ENCODE measurements at regions not wholly inside any gene's neighbourhood (a gene's known extent, or its start where the extent isn't known, plus 50 kb on each side); places are given as distances from the start of the nearest gene placed in this dataset.

DNA sequence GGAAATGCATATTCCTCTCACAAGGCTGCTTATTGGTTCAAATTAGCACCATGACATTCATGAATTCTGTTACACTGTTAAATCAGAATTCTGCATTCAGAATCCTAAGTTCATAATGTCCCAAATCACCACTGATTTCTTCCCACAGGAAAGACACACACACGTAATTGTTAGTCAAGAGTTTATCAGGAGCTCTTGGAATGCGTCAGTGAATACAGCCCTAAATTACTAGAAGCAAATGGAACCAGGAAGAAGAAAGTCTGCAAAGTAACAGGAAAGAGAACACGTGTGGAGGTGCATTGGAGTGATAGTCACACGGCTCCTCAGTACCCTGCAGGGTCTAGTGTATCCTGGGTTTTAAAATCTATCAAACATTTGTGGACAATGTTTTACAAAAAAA is 110.2 kb downstream of the ANXA2R start (continued):
- TF ChIP-seq RB1 (IDR thresholded peaks at IDR 0.05; ENCODE audit: low read depth): no peak

- POLR2A ChIA-PET: interaction anchor here (0.6 kb wide), 1 partner anchor 180 kb away, joined by 3 read pairs; no protein-coding TSS in a partner anchor
- no peak overlapping the region for H3K9ac ChIP-seq (ENCODE audit: insufficient read depth in 1 of 2, low read depth in 2 of 2, low read length in 2 of 2)
- 46% methylated on average over 8 of the region's 8 CpGs for WGBS (ENCODE audit: insufficient coverage, low coverage, missing lambda C conversion rate)
Measured at GRCh38 chr5:42927730-42928129, 112.4 kb downstream of the ANXA2R start.

GRCh38 chr5:42924686-42925085 is 113.0 kb upstream of the SELENOP start:
- no peaks in the 10 kb centered on the region for H4K20me1 ChIP-seq (replicated peaks; ENCODE audit: control insufficient read depth, insufficient read depth, low read length)
- H3K36me3 ChIP-seq (ENCODE audit: control insufficient read depth, insufficient read depth, low read length): no peaks in the 10 kb centered on the region
- H3K9ac ChIP-seq (ENCODE audit: insufficient read depth in 1 of 2, low read depth in 2 of 2, low read length in 2 of 2): no peak overlapping the region
- no peaks in the 10 kb centered on the region for H3K9me3 ChIP-seq (replicated peaks; ENCODE audit: control insufficient read depth, insufficient read depth, low read depth, low read length)
- no peak overlapping the region for H3K4me3 ChIP-seq
- no peak overlapping the region for H3K4me2 ChIP-seq (ENCODE audit: insufficient read depth, low read length)
- no peak for FAIRE-seq
- intact Hi-C loops (cut with micrococcal nuclease): no loop called here
- no peak for DNase-seq (ENCODE audit: extremely low read depth in 1 of 4, low spot score in 3 of 4)
- BruUV-seq (replicated peaks): no TSS peak
- H3K4me1 ChIP-seq (replicated peaks in 1 of 2; ENCODE audit: control insufficient read depth in 2 of 2, insufficient read depth in 2 of 2, low read length in 2 of 2): peaks cover 0 to 9% of the 10 kb centered on the region in 2 experiments; a peak in 1 of 5 replicates
- in situ Hi-C loops (cut with MboI): no loop called here
- ChIA-PET POLR2A (no interaction called here), CTCF (ENCODE audit: low intra/inter-chr PET ratio) (no interaction called here)
- no peak overlapping the region for H3K27ac ChIP-seq (ENCODE audit: extremely low read depth, low read depth, low read length)
- no peak for ATAC-seq
- H3K27me3 ChIP-seq (ENCODE audit: control insufficient read depth in 2 of 2, insufficient read depth in 2 of 2, low read length in 2 of 2): 0 out of 5 replicates have a peak, but pooled peaks cover 0 to 9% of the 10 kb centered on the region in 2 experiments
- H3K79me2 ChIP-seq (ENCODE audit: control insufficient read depth, insufficient read depth, low read length): no peaks in the 10 kb centered on the region
- no peak overlapping the region for H2AFZ ChIP-seq (ENCODE audit: low read depth, low read length)
- WGBS (ENCODE audit: insufficient coverage, low coverage, missing lambda C conversion rate): 51% methylated on average over 15 of the region's 16 CpGs
- no peaks in the 10 kb centered on the region for H3K9me1 ChIP-seq (ENCODE audit: control insufficient read depth, insufficient read depth, low read length)
- no peak for TF ChIP-seq ZNF830 (CRISPR knock-in tag; IDR thresholded peaks at IDR 0.05)
- TF ChIP-seq, protein P1, sequence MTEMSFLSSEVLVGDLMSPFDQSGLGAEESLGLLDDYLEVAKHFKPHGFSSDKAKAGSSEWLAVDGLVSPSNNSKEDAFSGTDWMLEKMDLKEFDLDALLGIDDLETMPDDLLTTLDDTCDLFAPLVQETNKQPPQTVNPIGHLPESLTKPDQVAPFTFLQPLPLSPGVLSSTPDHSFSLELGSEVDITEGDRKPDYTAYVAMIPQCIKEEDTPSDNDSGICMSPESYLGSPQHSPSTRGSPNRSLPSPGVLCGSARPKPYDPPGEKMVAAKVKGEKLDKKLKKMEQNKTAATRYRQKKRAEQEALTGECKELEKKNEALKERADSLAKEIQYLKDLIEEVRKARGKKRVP (CRISPR knock-in tag; IDR thresholded peaks at IDR 0.05): no peak
- TF ChIP-seq, protein P2, sequence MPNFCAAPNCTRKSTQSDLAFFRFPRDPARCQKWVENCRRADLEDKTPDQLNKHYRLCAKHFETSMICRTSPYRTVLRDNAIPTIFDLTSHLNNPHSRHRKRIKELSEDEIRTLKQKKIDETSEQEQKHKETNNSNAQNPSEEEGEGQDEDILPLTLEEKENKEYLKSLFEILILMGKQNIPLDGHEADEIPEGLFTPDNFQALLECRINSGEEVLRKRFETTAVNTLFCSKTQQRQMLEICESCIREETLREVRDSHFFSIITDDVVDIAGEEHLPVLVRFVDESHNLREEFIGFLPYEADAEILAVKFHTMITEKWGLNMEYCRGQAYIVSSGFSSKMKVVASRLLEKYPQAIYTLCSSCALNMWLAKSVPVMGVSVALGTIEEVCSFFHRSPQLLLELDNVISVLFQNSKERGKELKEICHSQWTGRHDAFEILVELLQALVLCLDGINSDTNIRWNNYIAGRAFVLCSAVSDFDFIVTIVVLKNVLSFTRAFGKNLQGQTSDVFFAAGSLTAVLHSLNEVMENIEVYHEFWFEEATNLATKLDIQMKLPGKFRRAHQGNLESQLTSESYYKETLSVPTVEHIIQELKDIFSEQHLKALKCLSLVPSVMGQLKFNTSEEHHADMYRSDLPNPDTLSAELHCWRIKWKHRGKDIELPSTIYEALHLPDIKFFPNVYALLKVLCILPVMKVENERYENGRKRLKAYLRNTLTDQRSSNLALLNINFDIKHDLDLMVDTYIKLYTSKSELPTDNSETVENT (CRISPR knock-in tag; IDR thresholded peaks at IDR 0.05): no peak
- TF ChIP-seq TBL1XR1 (IDR thresholded peaks at IDR 0.05; ENCODE audit: low read length in 2 of 2): no peak
- no peak for TF ChIP-seq ZKSCAN8 (CRISPR knock-in tag; IDR thresholded peaks at IDR 0.05)
- no peak for TF ChIP-seq BRD4 (IDR thresholded peaks at IDR 0.05)
- no peak for TF ChIP-seq ZNF232 (CRISPR knock-in tag; IDR thresholded peaks at IDR 0.05)
- TF ChIP-seq, protein P3, sequence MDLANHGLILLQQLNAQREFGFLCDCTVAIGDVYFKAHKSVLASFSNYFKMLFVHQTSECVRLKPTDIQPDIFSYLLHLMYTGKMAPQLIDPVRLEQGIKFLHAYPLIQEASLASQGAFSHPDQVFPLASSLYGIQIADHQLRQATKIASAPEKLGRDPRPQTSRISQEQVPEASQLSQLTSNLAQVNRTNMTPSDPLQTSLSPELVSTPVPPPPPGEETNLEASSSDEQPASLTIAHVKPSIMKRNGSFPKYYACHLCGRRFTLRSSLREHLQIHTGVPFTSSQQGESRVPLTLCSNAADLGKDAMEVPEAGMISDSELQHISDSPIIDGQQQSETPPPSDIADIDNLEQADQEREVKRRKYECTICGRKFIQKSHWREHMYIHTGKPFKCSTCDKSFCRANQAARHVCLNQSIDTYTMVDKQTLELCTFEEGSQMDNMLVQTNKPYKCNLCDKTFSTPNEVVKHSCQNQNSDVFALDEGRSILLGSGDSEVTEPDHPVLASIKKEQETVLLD (IDR thresholded peaks at IDR 0.05): no peak
- TF ChIP-seq EP400 (IDR thresholded peaks at IDR 0.05): no peak

More at GRCh38 chr5:42927730-42928129, 112.4 kb downstream of the ANXA2R start:
- in situ Hi-C loops (cut with MboI) (no loop called here), intact Hi-C loops (cut with micrococcal nuclease) (no loop called here)
- H3K79me2 ChIP-seq (ENCODE audit: control insufficient read depth, insufficient read depth, low read length): no peaks in the 10 kb centered on the region
- H3K27ac ChIP-seq (ENCODE audit: extremely low read depth, low read depth, low read length): no peak overlapping the region
- CTCF ChIA-PET (ENCODE audit: low intra/inter-chr PET ratio): no interaction called here
- no peak overlapping the region for H3K4me3 ChIP-seq
- DNase-seq (ENCODE audit: extremely low read depth in 1 of 4, low spot score in 3 of 4) (no peak), ATAC-seq (no peak), FAIRE-seq (no peak)
- no peak overlapping the region for H3K4me2 ChIP-seq (ENCODE audit: insufficient read depth, low read length)
- H3K4me1 ChIP-seq (replicated peaks in 1 of 2; ENCODE audit: control insufficient read depth in 2 of 2, insufficient read depth in 2 of 2, low read length in 2 of 2): peaks cover 0 to 9% of the 10 kb centered on the region in 2 experiments; a peak in 1 of 5 replicates
- no peak overlapping the region for H2AFZ ChIP-seq (ENCODE audit: low read depth, low read length)
- H3K9me3 ChIP-seq (replicated peaks; ENCODE audit: control insufficient read depth, insufficient read depth, low read depth, low read length): peaks cover 8% of the 10 kb centered on the region; the same call in 1 of the 2 replicates
- no peaks in the 10 kb centered on the region for H3K36me3 ChIP-seq (ENCODE audit: control insufficient read depth, insufficient read depth, low read length)
- TF ChIP-seq PHF20 (IDR thresholded peaks at IDR 0.05; ENCODE audit: partially characterized antibody) (no peak), RFX1 (IDR thresholded peaks at IDR 0.05) (no peak), TAF7 (tag; IDR thresholded peaks at IDR 0.05) (no peak), TSC22D4 (tag; IDR thresholded peaks at IDR 0.05) (no peak)
- H3K27me3 ChIP-seq (ENCODE audit: control insufficient read depth in 2 of 2, insufficient read depth in 2 of 2, low read length in 2 of 2): 0 out of 5 replicates have a peak, but pooled peaks cover 0 to 9% of the 10 kb centered on the region in 2 experiments
- no TSS peak for BruUV-seq (replicated peaks)
- no peaks in the 10 kb centered on the region for H3K9me1 ChIP-seq (ENCODE audit: control insufficient read depth, insufficient read depth, low read length)
- no peaks in the 10 kb centered on the region for H4K20me1 ChIP-seq (replicated peaks; ENCODE audit: control insufficient read depth, insufficient read depth, low read length)

Measured in K562 (cell line).